H1 (cell line): ENCODE measurements at regions not wholly inside any gene's neighbourhood (a gene's known extent, or its start where the extent isn't known, plus 50 kb on each side); places are given as distances from the start of the nearest gene placed in this dataset.

Experiments
- CTCF ChIA-PET: fragments of 300-600 bp; sonication (Branson Sonifier 250); formaldehyde crosslinking; loops from one replicate; lab custom pipeline; 2021; ENCODE audit not compliant: partially characterized antibody; lab: Charles Lee
- POLR2A ChIA-PET: fragments of 300-600 bp; sonication (Branson Sonifier 250); formaldehyde crosslinking; loops from one replicate; lab custom pipeline; 2021; ENCODE audit warnings: inconsistent platforms; ENCODE audit not compliant: partially characterized antibody; lab: Charles Lee
- DNase-seq, 2 experiments: peaks; one replicate each; pipeline versions ENCODE4 v3.0.0 to v3.0.0-alpha.2; 2010 to 2022; ENCODE audit warnings: low spot score in 2 of 2, low read depth in 1 of 2, mixed read lengths in 1 of 2
- FAIRE-seq: peaks from 2 replicates; lab custom pipeline; 2011; peaks lifted over from hg19 to GRCh38; lab: Jason Lieb, UNC
- H2AFZ ChIP-seq: 2 replicates; pipeline ENCODE4 v1.8.1; 2012; ENCODE audit warnings: low read length, inconsistent platforms
- H2AK5ac ChIP-seq: 2 replicates; pipeline ENCODE4 v1.6.1; 2013; ENCODE audit warnings: low read depth, low read length
- H2BK120ac ChIP-seq: replicated peaks from 2 replicates; pipeline ENCODE3; 2013; ENCODE audit warnings: low read depth, low read length, inconsistent platforms
- H2BK12ac ChIP-seq: 2 replicates; pipeline ENCODE4 v1.6.1; 2013; ENCODE audit warnings: low read depth, low read length
- H2BK15ac ChIP-seq: 2 replicates; pipeline ENCODE4 v1.6.1; 2013; ENCODE audit warnings: low read length
- H2BK20ac ChIP-seq: 2 replicates; pipeline ENCODE4 v1.6.1; 2013; ENCODE audit warnings: low read length
- H2BK5ac ChIP-seq: 2 replicates; pipeline ENCODE4 v1.6.1; 2013; ENCODE audit warnings: low read depth, low read length
- H3K14ac ChIP-seq: 2 replicates; pipeline ENCODE4 v1.6.1; 2013; ENCODE audit warnings: inconsistent platforms; ENCODE audit not compliant: insufficient read length
- H3K18ac ChIP-seq: 2 replicates; pipeline ENCODE4 v1.6.1; 2013; ENCODE audit warnings: low read length; ENCODE audit errors: extremely low read depth
- H3K23ac ChIP-seq: 2 replicates; pipeline ENCODE4 v1.6.1; 2013; ENCODE audit warnings: inconsistent platforms; ENCODE audit not compliant: insufficient read length
- H3K23me2 ChIP-seq: 2 replicates; pipeline ENCODE4 v1.6.1; 2013; ENCODE audit warnings: low read depth, low read length
- H3K27ac ChIP-seq: 2 replicates; pipeline ENCODE4 v1.6.1; 2011; ENCODE audit warnings: low read depth, low read length, inconsistent platforms
- H3K27me3 ChIP-seq, 4 experiments: replicated peaks in 1 of 4; 1 replicate in 1 of 4; 2 replicates in 3 of 4; pipeline versions ENCODE4 v1.6.1 to v1.8.1; 2011 to 2013; ENCODE audit warnings: low read length in 3 of 4, mild to moderate bottlenecking in 3 of 4, inconsistent platforms in 2 of 4, mixed read lengths in 2 of 4, moderate library complexity in 1 of 4; ENCODE audit not compliant: control insufficient read depth in 3 of 4, insufficient read depth in 3 of 4; ENCODE audit errors: extremely low read depth in 1 of 4
- H3K36me3 ChIP-seq, 4 experiments: 2 replicates each; pipeline versions ENCODE4 v1.6.1 to v1.8.1; 2011 to 2013; ENCODE audit warnings: mild to moderate bottlenecking in 4 of 4, low read length in 3 of 4, moderate library complexity in 2 of 4, control low read depth in 1 of 4, inconsistent platforms in 1 of 4; ENCODE audit not compliant: insufficient read depth in 4 of 4, control insufficient read depth in 2 of 4
- H3K4ac ChIP-seq: replicated peaks from 2 replicates; pipeline ENCODE3; 2013; ENCODE audit warnings: low read length, low read depth, mixed read lengths, inconsistent platforms; ENCODE audit not compliant: insufficient read length
- H3K4me1 ChIP-seq, 4 experiments: replicated peaks in 1 of 4; 1 replicate in 1 of 4; 2 replicates in 3 of 4; pipeline versions ENCODE4 v1.6.1 to v1.8.1; 2011 to 2013; ENCODE audit warnings: low read length in 3 of 4, inconsistent platforms in 2 of 4, mixed read lengths in 1 of 4; ENCODE audit not compliant: insufficient read depth in 4 of 4, control insufficient read depth in 3 of 4
- H3K4me2 ChIP-seq, 2 experiments: 2 replicates each; pipeline versions ENCODE4 v1.6.1 to v1.8.1; 2011 to 2013; ENCODE audit warnings: low read depth in 2 of 2, low read length in 2 of 2, control low read depth in 1 of 2, inconsistent platforms in 1 of 2, mild to moderate bottlenecking in 1 of 2; ENCODE audit not compliant: insufficient read depth in 1 of 2
- H3K4me3 ChIP-seq, 4 experiments: fragments of 200-600, 300-600 bp in 1 of 4; sonication (generic), shearing (Covaris generic), sonication (Bioruptor Twin) in 1 of 4; 2 replicates each; pipeline versions ENCODE4 v1.5.1 to v1.8.1; 2011 to 2016; ENCODE audit warnings: low read length in 4 of 4, low read depth in 3 of 4, control low read depth in 2 of 4, inconsistent platforms in 2 of 4, mild to moderate bottlenecking in 2 of 4, mixed read lengths in 1 of 4, moderate library complexity in 1 of 4; ENCODE audit not compliant: insufficient read depth in 2 of 4; ENCODE audit errors: extremely low read depth in 1 of 4
- H3K56ac ChIP-seq: replicated peaks from 2 replicates; pipeline ENCODE3; 2013; ENCODE audit warnings: low read depth, mild to moderate bottlenecking, mixed read lengths, low read length, inconsistent platforms; ENCODE audit not compliant: insufficient read length
- H3K79me1 ChIP-seq: 2 replicates; pipeline ENCODE4 v1.6.1; 2013; ENCODE audit warnings: low read depth, low read length, control low read depth
- H3K79me2 ChIP-seq, 2 experiments: 2 replicates each; pipeline versions ENCODE4 v1.6.1 to v1.8.1; 2012 to 2013; ENCODE audit warnings: low read length in 2 of 2, mild to moderate bottlenecking in 2 of 2, inconsistent platforms in 1 of 2; ENCODE audit not compliant: insufficient read depth in 2 of 2, control insufficient read depth in 1 of 2
- H3K9ac ChIP-seq, 4 experiments: replicated peaks in 1 of 4; 1 replicate in 1 of 4; 2 replicates in 3 of 4; pipeline versions ENCODE4 v1.6.1 to v1.8.1; 2011 to 2013; ENCODE audit warnings: low read depth in 3 of 4, low read length in 3 of 4, control low read depth in 2 of 4, mild to moderate bottlenecking in 2 of 4, moderate library complexity in 2 of 4, inconsistent platforms in 1 of 4; ENCODE audit errors: extremely low read depth in 1 of 4
- H3K9me3 ChIP-seq, 2 experiments: 2 replicates each; pipeline versions ENCODE4 v1.6.1 to v1.8.1; 2012 to 2013; ENCODE audit warnings: mild to moderate bottlenecking in 2 of 2, moderate library complexity in 2 of 2, control low read depth in 1 of 2, inconsistent platforms in 1 of 2, low read depth in 1 of 2, low read length in 1 of 2, mixed read lengths in 1 of 2; ENCODE audit not compliant: insufficient read depth in 2 of 2
- H4K20me1 ChIP-seq, 2 experiments: replicated peaks in 1 of 2; 2 replicates each; pipeline versions ENCODE3 to v1.8.1; 2011 to 2013; ENCODE audit warnings: inconsistent platforms in 2 of 2, low read length in 2 of 2, mild to moderate bottlenecking in 1 of 2; ENCODE audit not compliant: insufficient read depth in 2 of 2, control insufficient read depth in 1 of 2
- H4K5ac ChIP-seq: 2 replicates; pipeline ENCODE4 v1.6.1; 2013; ENCODE audit warnings: low read length, low read depth, mixed read lengths, inconsistent platforms; ENCODE audit not compliant: insufficient read length
- H4K8ac ChIP-seq: 2 replicates; pipeline ENCODE4 v1.8.0; 2013; ENCODE audit warnings: mild to moderate bottlenecking, moderate library complexity, low read length, inconsistent platforms; ENCODE audit not compliant: insufficient read depth; ENCODE audit errors: extremely low read depth
- H4K91ac ChIP-seq: replicated peaks from 2 replicates; pipeline ENCODE3; 2013; ENCODE audit warnings: low read length, mixed read lengths, inconsistent platforms; ENCODE audit not compliant: insufficient read length
- CBX8 ChIP-seq: fragments of 300-800, 300-1000 bp; sonication (generic); IDR thresholded peaks from 2 replicates; pipeline ENCODE4 v1.7.1; 2016; ENCODE audit warnings: low read depth, low read length, borderline replicate concordance
- CHD1 ChIP-seq: IDR thresholded peaks from 2 replicates; pipeline ENCODE4 v1.6.1; 2012; ENCODE audit warnings: low read depth, low read length, improper control_type of control experiment
- JUND ChIP-seq: IDR thresholded peaks from 2 replicates; pipeline ENCODE4 v1.6.1; 2011; ENCODE audit warnings: mild to moderate bottlenecking, improper control_type of control experiment, low read length
- MAFK ChIP-seq: IDR thresholded peaks from 2 replicates; pipeline ENCODE4 v1.6.1; 2012; ENCODE audit warnings: low read depth, mild to moderate bottlenecking, improper control_type of control experiment, low read length
- POU5F1 ChIP-seq: IDR thresholded peaks from 2 replicates; pipeline ENCODE4 v1.6.1; 2011; ENCODE audit warnings: low read depth, mild to moderate bottlenecking, low read length, moderate library complexity
- SP1 ChIP-seq: IDR thresholded peaks from 2 replicates; pipeline ENCODE4 v1.6.1; 2011; ENCODE audit warnings: low read depth, low read length
- WGBS, 2 experiments: shearing (Covaris generic) in 1 of 2; methylation state at CpG; one replicate each; pipeline versions ENCODE4 v1.1.6 to v1.1.7; 2013 to 2015; ENCODE audit warnings: low lambda C conversion rate in 2 of 2, mixed read lengths in 2 of 2, inconsistent platforms in 1 of 2, low coverage in 1 of 2, missing lambda C conversion rate in 1 of 2; ENCODE audit not compliant: insufficient replicate concordance in 2 of 2, insufficient coverage in 1 of 2, insufficient read length in 1 of 2; ENCODE audit errors: extremely low coverage in 1 of 2, missing lambda C conversion rate in 1 of 2; 5-methylcytosine and 5-hydroxymethylcytosine counted together
- TF ChIP-seq, protein P1 (sequence below): IDR thresholded peaks from 2 replicates; pipeline ENCODE4 v1.6.1; 2012; ENCODE audit warnings: low read length, inconsistent platforms

DNA sequence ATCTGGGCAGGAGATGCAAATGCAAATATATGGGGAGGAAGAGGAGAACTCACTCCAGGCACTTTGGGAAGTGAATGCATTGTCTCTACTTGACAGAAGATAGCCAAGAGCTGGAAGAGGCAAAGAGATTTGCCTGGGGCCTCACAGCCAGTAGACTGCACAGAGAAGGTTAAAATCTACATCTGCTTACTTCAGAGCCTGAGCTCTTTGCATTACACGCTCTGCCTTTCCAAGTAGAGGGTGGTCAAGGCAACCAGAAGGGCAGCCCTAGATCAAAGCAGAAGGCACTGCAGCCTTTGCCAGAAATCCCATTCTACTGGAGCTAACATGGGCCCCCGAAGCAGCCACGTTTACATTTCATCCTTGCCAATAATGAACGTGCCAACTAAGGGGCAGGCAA, 407.2 kb upstream of the CCL2 start:
- Histone ChIP-seq H2BK5ac (no peak overlapping the region), H3K14ac (no peak overlapping the region), H4K20me1 (no peaks in the 10 kb centered on the region), H3K36me3 (no peaks in the 10 kb centered on the region), H2AK5ac (no peak overlapping the region), H4K91ac (no peak overlapping the region), H3K18ac (no peak overlapping the region), H3K23me2 (no peaks in the 10 kb centered on the region), H3K9me3 (no peaks in the 10 kb centered on the region; a peak in 1 of 4 replicates), H3K4ac (no peak overlapping the region), H4K5ac (no peak overlapping the region), H3K56ac (no peak overlapping the region), H3K27ac (no peak overlapping the region), H3K79me2 (no peaks in the 10 kb centered on the region), H3K27me3 (no peaks in the 10 kb centered on the region), H3K9ac (no peak overlapping the region), H3K4me3 (no peak overlapping the region), H3K4me1 (no peaks in the 10 kb centered on the region), H2AFZ (no peak overlapping the region), H2BK12ac (no peak overlapping the region), H2BK120ac (no peak overlapping the region), H2BK20ac (no peak overlapping the region), H3K79me1 (no peaks in the 10 kb centered on the region), H2BK15ac (no peak overlapping the region), H4K8ac (no peak overlapping the region), H3K4me2 (no peak overlapping the region)
- ChIA-PET POLR2A (no interaction called here), CTCF (no interaction called here)
- WGBS, 2 experiments, result 87% methylated on average over 4 of the region's 4 CpGs; no CpG with 5 or more reads in 1 of the 2 experiments
- no peak for DNase-seq
- TF ChIP-seq MAFK (no peak), CHD1 (no peak), SP1 (no peak), CBX8 (no peak), POU5F1 (no peak), JUND (no peak)
- TF ChIP-seq, protein P1, sequence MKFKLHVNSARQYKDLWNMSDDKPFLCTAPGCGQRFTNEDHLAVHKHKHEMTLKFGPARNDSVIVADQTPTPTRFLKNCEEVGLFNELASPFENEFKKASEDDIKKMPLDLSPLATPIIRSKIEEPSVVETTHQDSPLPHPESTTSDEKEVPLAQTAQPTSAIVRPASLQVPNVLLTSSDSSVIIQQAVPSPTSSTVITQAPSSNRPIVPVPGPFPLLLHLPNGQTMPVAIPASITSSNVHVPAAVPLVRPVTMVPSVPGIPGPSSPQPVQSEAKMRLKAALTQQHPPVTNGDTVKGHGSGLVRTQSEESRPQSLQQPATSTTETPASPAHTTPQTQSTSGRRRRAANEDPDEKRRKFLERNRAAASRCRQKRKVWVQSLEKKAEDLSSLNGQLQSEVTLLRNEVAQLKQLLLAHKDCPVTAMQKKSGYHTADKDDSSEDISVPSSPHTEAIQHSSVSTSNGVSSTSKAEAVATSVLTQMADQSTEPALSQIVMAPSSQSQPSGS, result no peak
- TF ChIP-seq, all 59 proteins: peak for 0
- no peak for FAIRE-seq
- H3K23ac ChIP-seq, result no peak overlapping the region
